ENCODE measurements at regions not wholly inside any gene's neighbourhood (a gene's known extent, or its start where the extent isn't known, plus 50 kb on each side); places are given as distances from the start of the nearest gene placed in this dataset.
"Not testable (repeated sequence)": the region's sequence is repeated elsewhere in the genome, so short reads cannot be mapped to it uniquely, and the experiment has no call there.

GRCh38 chr2:172249334-172249733 lies 146.6 kb upstream of the DLX2 start:
- intact Hi-C loops (cut with DNase I): no loop called here
- ATAC-seq (no peak), DNase-seq (no peak)

GRCh38 chr2:172249986-172250385 lies 147.3 kb upstream of the DLX2 start:
- no peak for DNase-seq
- ATAC-seq: no peak
- intact Hi-C loops (cut with DNase I): no loop called here

- ATAC-seq (no peak), DNase-seq (no peak)
- intact Hi-C loops (cut with DNase I): no loop called here
These were observed 148.5 kb upstream of the DLX2 start for GRCh38 chr2:172251231-172251630.

- intact Hi-C loops (cut with DNase I): no loop called here
- peak; percentile 43 for DNase-seq
These were observed 149.5 kb upstream of the DLX2 start for GRCh38 chr2:172252154-172252553.

GRCh38 chr2:172253190-172254052 lies 150.7 kb upstream of the DLX2 start:
- DNase-seq (peak; percentile 62), ATAC-seq (peak; percentile 67 to 93)
- intact Hi-C loops (cut with DNase I): no loop called here

More at GRCh38 chr2:172252154-172252553, 149.5 kb upstream of the DLX2 start:
- peak; percentile 80 to 84 for ATAC-seq

GRCh38 chr2:172256886-172257285 lies 154.2 kb upstream of the DLX2 start:
- intact Hi-C loops (cut with DNase I): no loop called here

GRCh38 chr2:172259827-172260226 lies 157.1 kb upstream of the DLX2 start:
- DNase-seq: no peak
- ATAC-seq: no peak
- intact Hi-C loops (cut with DNase I): no loop called here

More at GRCh38 chr2:172256886-172257285, 154.2 kb upstream of the DLX2 start:
- no peak for DNase-seq
- ATAC-seq: peak in 1 of 2 donors; percentile 60

- ATAC-seq: no peak
These were observed 157.6 kb upstream of the DLX2 start for GRCh38 chr2:172260336-172260735.

GRCh38 chr2:172261292-172261691 lies 158.6 kb upstream of the DLX2 start:
- DNase-seq (no peak), ATAC-seq (no peak)
- intact Hi-C loops (cut with DNase I): no loop called here

More at GRCh38 chr2:172260336-172260735, 157.6 kb upstream of the DLX2 start:
- no peak for DNase-seq
- intact Hi-C loops (cut with DNase I): no loop called here

GRCh38 chr2:172262486-172262885 lies 159.8 kb upstream of the DLX2 start:
- intact Hi-C loops (cut with DNase I): no loop called here
- ATAC-seq: no peak
- DNase-seq: no peak

- intact Hi-C loops (cut with DNase I); DNase-seq; ATAC-seq: not testable (repeated sequence)
These were observed 162.1 kb upstream of the DLX2 start for GRCh38 chr2:172264820-172265219.

- intact Hi-C loops (cut with DNase I); DNase-seq; ATAC-seq: not testable (repeated sequence)
These were observed 157.7 kb upstream of the ITGA6 start for GRCh38 chr2:172269507-172270244.

- ATAC-seq: no peak
- no peak for DNase-seq
- intact Hi-C loops (cut with DNase I): no loop called here
These were observed 156.9 kb upstream of the ITGA6 start for GRCh38 chr2:172270278-172271079.

- no peak for ATAC-seq
- intact Hi-C loops (cut with DNase I): no loop called here
These were observed 153.3 kb upstream of the ITGA6 start for GRCh38 chr2:172273910-172274571.

GRCh38 chr2:172275239-172275638 lies 152.1 kb upstream of the ITGA6 start:
- intact Hi-C loops (cut with DNase I): no loop called here
- ATAC-seq (no peak), DNase-seq (no peak)

More at GRCh38 chr2:172273910-172274571, 153.3 kb upstream of the ITGA6 start:
- no peak for DNase-seq

GRCh38 chr2:172276961-172277360 lies 150.4 kb upstream of the ITGA6 start:
- intact Hi-C loops (cut with DNase I): no loop called here
- ATAC-seq (no peak), DNase-seq (no peak)

GRCh38 chr2:172278667-172279066 lies 148.7 kb upstream of the ITGA6 start:
- ATAC-seq: no peak
- DNase-seq: no peak
- intact Hi-C loops (cut with DNase I): no loop called here

GRCh38 chr2:172279214-172279613 lies 148.2 kb upstream of the ITGA6 start:
- no peak for DNase-seq
- intact Hi-C loops (cut with DNase I): no loop called here
- no peak for ATAC-seq

- DNase-seq (no peak), ATAC-seq (no peak)
- intact Hi-C loops (cut with DNase I): no loop called here
These were observed 147.6 kb upstream of the ITGA6 start for GRCh38 chr2:172279813-172280212.
